B cell (primary cell): ENCODE measurements at regions not wholly inside any gene's neighbourhood (a gene's known extent, or its start where the extent isn't known, plus 50 kb on each side); places are given as distances from the start of the nearest gene placed in this dataset.

ENCODE experiments used
- EZH2 ChIP-seq: IDR thresholded peaks from 2 replicates; pipeline ENCODE4 v1.6.1; 2012; ENCODE audit warnings: borderline replicate concordance, low read depth, mild to moderate bottlenecking, moderate library complexity, low read length; ENCODE audit not compliant: insufficient read depth, poor library complexity, severe bottlenecking
- TF ChIP-seq, protein P1 (sequence below): fragments of 200-600 bp; IDR thresholded peaks from one replicate; pipeline ENCODE4 v1.8.0; 2022; ENCODE audit warnings: antibody characterized with exemption, mild to moderate bottlenecking

DNA sequence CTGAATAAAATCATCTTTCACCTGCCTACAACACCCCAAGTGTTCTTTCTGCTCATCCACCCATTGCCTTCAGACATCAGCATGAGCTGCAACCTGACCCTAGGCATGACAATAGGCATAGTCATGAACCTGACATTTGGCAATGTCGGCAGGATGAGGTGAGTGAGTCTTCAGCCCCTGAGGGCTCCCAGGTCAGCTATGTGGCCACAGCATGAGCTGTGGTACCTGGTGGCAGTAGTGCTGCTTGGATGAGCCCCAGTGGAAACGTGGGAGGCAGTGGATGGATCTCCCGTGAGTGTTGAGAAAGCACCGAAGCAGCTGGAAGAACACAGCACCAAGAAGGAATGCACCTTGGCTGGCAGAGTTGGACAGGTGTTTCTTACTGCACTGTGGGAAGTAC lies 334.8 kb upstream of the FAR2 start:
- TF ChIP-seq EZH2: no peak
- TF ChIP-seq, protein P1, sequence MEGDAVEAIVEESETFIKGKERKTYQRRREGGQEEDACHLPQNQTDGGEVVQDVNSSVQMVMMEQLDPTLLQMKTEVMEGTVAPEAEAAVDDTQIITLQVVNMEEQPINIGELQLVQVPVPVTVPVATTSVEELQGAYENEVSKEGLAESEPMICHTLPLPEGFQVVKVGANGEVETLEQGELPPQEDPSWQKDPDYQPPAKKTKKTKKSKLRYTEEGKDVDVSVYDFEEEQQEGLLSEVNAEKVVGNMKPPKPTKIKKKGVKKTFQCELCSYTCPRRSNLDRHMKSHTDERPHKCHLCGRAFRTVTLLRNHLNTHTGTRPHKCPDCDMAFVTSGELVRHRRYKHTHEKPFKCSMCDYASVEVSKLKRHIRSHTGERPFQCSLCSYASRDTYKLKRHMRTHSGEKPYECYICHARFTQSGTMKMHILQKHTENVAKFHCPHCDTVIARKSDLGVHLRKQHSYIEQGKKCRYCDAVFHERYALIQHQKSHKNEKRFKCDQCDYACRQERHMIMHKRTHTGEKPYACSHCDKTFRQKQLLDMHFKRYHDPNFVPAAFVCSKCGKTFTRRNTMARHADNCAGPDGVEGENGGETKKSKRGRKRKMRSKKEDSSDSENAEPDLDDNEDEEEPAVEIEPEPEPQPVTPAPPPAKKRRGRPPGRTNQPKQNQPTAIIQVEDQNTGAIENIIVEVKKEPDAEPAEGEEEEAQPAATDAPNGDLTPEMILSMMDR: no peak
